ENCODE measurements at regions not wholly inside any gene's neighbourhood (a gene's known extent, or its start where the extent isn't known, plus 50 kb on each side); places are given as distances from the start of the nearest gene placed in this dataset.
"Not testable (repeated sequence)": the region's sequence is repeated elsewhere in the genome, so short reads cannot be mapped to it uniquely, and the experiment has no call there.

DNA sequence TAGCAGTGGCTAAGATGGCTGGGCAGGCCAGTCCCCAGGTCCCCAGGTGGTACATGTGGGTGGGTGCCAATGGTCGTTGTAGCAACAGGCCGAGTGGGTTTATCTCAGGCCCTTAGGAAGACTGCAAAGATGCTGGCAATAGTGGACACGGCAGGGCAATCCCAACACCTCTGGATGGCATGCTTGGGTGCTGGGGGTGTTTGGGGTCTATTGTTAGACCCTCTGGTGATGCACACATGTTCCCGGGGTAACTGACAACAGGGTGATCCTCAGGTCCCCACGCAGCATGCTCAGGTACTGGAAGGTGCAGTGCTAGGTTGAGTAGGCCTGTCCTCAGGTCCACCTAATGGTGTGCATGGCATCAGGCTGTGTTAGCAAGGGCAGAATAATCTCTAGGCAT lies 267.5 kb downstream of the ANKRD50 start:
- DNase-seq, result no peak
- no peaks in the 10 kb centered on the region for H3K27me3 ChIP-seq (replicated peaks; ENCODE audit: control insufficient read depth, insufficient read depth, low read length, poor library complexity, severe bottlenecking)
- H3K27ac ChIP-seq (ENCODE audit: insufficient read depth, low read length, poor library complexity, severe bottlenecking), result no peak overlapping the region
- no peaks in the 10 kb centered on the region for H3K9me3 ChIP-seq (ENCODE audit: control insufficient read depth, low read length)
- no peaks in the 10 kb centered on the region for H3K36me3 ChIP-seq (ENCODE audit: control insufficient read depth, insufficient read depth, low read length)
- no peak overlapping the region for H3K4me3 ChIP-seq (ENCODE audit: insufficient read depth, low read depth, low read length, poor library complexity, severe bottlenecking)
- no peaks in the 10 kb centered on the region for H3K4me1 ChIP-seq (ENCODE audit: control insufficient read depth, insufficient read depth, low read length, poor library complexity, severe bottlenecking)

DNA sequence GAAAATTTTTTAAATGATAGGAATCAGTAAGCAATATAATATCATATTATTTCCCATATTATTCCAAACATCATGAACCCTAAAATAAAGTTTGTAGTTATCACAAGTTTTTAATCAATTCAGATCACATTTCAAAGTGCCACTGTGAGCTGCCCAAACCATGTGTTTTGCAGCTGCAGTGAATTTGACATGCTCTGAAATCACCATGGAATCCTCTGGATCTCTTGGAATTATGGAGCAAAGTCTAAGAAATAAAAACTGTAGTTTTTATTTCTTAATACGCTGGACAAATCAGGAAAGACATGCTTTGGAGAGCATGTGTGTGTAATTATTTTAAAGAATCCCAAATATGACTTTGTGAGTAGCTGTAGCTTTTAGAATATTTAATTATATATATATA lies 262.7 kb downstream of the ANKRD50 start:
- DNase-seq, result no peak
- Histone ChIP-seq H3K36me3 (ENCODE audit: control insufficient read depth, insufficient read depth, low read length) (no peaks in the 10 kb centered on the region), H3K9me3 (ENCODE audit: control insufficient read depth, low read length) (no peaks in the 10 kb centered on the region), H3K27ac (ENCODE audit: insufficient read depth, low read length, poor library complexity, severe bottlenecking) (no peak overlapping the region), H3K4me3 (ENCODE audit: insufficient read depth, low read depth, low read length, poor library complexity, severe bottlenecking) (no peak overlapping the region), H3K4me1 (ENCODE audit: control insufficient read depth, insufficient read depth, low read length, poor library complexity, severe bottlenecking) (no peaks in the 10 kb centered on the region), H3K27me3 (replicated peaks; ENCODE audit: control insufficient read depth, insufficient read depth, low read length, poor library complexity, severe bottlenecking) (no peaks in the 10 kb centered on the region)

DNA sequence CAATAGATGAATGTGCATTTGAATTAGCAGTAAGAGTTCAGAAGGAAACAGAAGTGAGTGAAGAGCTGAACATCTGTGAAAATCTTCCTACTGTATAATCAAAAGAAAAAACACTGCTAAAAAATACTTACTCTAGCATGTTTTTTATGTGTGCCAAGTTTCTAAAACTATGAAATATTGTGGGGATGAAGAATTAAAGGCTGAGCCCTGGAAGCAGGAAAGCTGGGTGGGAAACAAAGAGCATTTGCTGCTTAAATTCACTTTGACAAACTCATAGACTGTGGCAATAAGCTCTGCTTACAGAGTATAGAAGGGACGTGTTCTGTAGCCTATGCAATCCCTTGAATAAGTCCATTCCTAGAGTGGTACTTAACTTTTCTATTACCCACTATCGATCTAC lies 261.7 kb downstream of the ANKRD50 start:
- Histone ChIP-seq H3K9me3 (ENCODE audit: control insufficient read depth, low read length) (no peaks in the 10 kb centered on the region), H3K4me1 (ENCODE audit: control insufficient read depth, insufficient read depth, low read length, poor library complexity, severe bottlenecking) (no peaks in the 10 kb centered on the region), H3K27me3 (replicated peaks; ENCODE audit: control insufficient read depth, insufficient read depth, low read length, poor library complexity, severe bottlenecking) (no peaks in the 10 kb centered on the region), H3K36me3 (ENCODE audit: control insufficient read depth, insufficient read depth, low read length) (no peaks in the 10 kb centered on the region), H3K4me3 (ENCODE audit: insufficient read depth, low read depth, low read length, poor library complexity, severe bottlenecking) (no peak overlapping the region), H3K27ac (ENCODE audit: insufficient read depth, low read length, poor library complexity, severe bottlenecking) (no peak overlapping the region)
- DNase-seq, result no peak

DNA sequence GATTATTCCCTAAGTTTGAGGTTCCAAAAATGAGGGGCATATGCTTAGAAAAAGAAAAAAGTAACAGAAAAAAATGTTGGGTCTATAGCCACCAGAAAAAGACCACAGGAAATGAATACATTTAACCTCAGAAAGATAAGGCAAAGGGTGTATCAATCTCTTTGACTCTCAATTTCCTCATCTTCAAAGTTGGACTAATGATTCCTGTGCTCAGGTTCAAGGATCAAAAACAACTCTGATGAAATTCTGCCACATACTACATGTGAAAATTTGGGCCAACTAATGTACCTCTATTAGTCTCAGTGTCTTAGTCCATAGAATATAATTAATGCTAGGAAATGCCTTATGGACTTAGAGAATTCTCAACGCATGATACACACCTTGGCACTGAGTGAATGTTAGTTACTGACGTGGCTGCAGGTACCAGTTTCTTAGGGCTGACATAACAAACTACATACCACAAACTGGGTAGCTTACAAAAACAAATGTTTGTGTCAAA lies 257.7 kb downstream of the ANKRD50 start:
- H3K4me1 ChIP-seq (ENCODE audit: control insufficient read depth, insufficient read depth, low read length, poor library complexity, severe bottlenecking), result no peaks in the 10 kb centered on the region

DNA sequence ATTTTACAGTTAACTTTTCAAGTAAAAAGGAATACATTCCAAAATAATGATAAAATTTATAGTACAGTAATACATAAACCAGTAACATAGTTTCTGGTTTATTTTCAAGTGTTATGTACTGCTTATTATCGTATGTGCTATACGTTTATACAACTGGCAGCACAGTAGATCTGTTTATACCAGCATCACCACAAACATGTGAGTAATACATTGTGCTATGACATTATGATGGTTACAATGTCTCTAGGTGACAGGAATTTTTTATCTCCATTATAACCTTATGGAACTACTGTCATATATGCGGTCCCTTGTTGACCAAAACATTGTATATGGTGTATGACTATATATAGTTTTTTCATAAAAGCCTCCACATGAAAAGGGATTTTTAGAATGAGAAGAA lies 256.9 kb downstream of the ANKRD50 start:
- Histone ChIP-seq H3K27me3 (replicated peaks; ENCODE audit: control insufficient read depth, insufficient read depth, low read length, poor library complexity, severe bottlenecking) (no peaks in the 10 kb centered on the region), H3K4me1 (ENCODE audit: control insufficient read depth, insufficient read depth, low read length, poor library complexity, severe bottlenecking) (no peaks in the 10 kb centered on the region), H3K27ac (ENCODE audit: insufficient read depth, low read length, poor library complexity, severe bottlenecking) (no peak overlapping the region), H3K9me3 (ENCODE audit: control insufficient read depth, low read length) (no peaks in the 10 kb centered on the region), H3K36me3 (ENCODE audit: control insufficient read depth, insufficient read depth, low read length) (no peaks in the 10 kb centered on the region), H3K4me3 (ENCODE audit: insufficient read depth, low read depth, low read length, poor library complexity, severe bottlenecking) (no peak overlapping the region)
- DNase-seq, result no peak

More for the DNA sequence above, 257.7 kb downstream of the ANKRD50 start:
- Histone ChIP-seq H3K4me3 (ENCODE audit: insufficient read depth, low read depth, low read length, poor library complexity, severe bottlenecking) (no peak overlapping the region), H3K9me3 (ENCODE audit: control insufficient read depth, low read length) (no peaks in the 10 kb centered on the region), H3K27ac (ENCODE audit: insufficient read depth, low read length, poor library complexity, severe bottlenecking) (no peak overlapping the region), H3K27me3 (replicated peaks; ENCODE audit: control insufficient read depth, insufficient read depth, low read length, poor library complexity, severe bottlenecking) (no peaks in the 10 kb centered on the region), H3K36me3 (ENCODE audit: control insufficient read depth, insufficient read depth, low read length) (no peaks in the 10 kb centered on the region)
- no peak for DNase-seq

DNA sequence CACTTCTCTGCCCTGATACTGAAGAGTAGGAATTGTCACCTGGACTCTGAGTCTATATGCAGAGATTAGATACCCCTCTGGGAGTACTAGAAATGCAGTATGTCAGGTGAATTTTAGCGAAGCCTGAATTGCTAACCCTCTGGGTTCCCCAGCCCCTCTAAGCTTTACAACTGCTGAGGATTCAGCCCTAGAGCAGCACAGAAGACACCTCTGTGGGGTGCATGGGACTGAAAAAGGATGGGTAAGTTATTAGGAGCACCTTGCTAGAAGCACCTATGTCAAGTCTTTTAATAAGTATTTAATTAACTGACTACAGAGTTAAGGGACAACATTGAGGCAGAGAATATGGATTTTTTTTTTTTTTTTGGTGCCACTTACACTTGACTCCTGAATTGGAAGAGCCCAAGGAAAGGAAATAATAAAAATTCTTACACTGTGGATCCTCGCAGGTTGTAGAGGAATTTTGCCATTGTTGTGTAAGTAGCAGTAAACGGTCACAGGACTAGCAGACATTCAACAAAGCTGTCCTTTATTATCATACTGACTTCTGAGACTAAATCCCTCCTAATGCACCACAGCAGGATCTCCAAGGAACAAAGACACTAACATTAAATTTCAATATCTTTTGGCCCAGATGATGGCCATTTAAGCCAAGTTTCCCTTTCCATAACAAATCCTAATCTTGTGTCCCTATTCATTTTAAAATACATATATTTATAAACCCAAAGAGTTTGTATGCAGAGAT lies 253.2 kb downstream of the ANKRD50 start:
- H3K9me3 ChIP-seq (ENCODE audit: control insufficient read depth, low read length), result no peaks in the 10 kb centered on the region
- H3K4me1 ChIP-seq (ENCODE audit: control insufficient read depth, insufficient read depth, low read length, poor library complexity, severe bottlenecking), result no peaks in the 10 kb centered on the region
- H3K27me3 ChIP-seq (replicated peaks; ENCODE audit: control insufficient read depth, insufficient read depth, low read length, poor library complexity, severe bottlenecking), result no peaks in the 10 kb centered on the region
- H3K4me3 ChIP-seq (ENCODE audit: insufficient read depth, low read depth, low read length, poor library complexity, severe bottlenecking), result no peak overlapping the region
- DNase-seq, result no peak
- H3K27ac ChIP-seq (ENCODE audit: insufficient read depth, low read length, poor library complexity, severe bottlenecking), result no peak overlapping the region
- H3K36me3 ChIP-seq (ENCODE audit: control insufficient read depth, insufficient read depth, low read length), result no peaks in the 10 kb centered on the region

DNA sequence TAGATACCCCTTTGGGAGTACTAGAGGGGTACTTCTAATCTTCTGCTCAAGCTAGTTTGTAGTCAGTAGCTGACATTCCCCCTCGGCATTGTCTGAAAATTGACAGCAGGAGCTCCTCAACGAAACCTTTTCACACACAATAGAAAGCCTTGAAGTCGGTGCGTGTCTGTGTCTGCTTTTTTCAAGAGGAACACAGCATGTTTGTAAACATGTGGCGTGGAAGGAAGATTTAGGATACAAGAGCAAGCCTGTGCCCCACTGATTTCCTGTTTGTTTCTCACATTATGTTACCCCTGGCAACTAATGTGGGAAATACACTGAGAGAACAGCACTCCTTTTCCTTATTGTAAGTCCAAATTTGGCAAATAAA lies 252.6 kb downstream of the ANKRD50 start:
- H3K4me3 ChIP-seq (ENCODE audit: insufficient read depth, low read depth, low read length, poor library complexity, severe bottlenecking), result no peak overlapping the region
- no peak overlapping the region for H3K27ac ChIP-seq (ENCODE audit: insufficient read depth, low read length, poor library complexity, severe bottlenecking)
- H3K4me1 ChIP-seq (ENCODE audit: control insufficient read depth, insufficient read depth, low read length, poor library complexity, severe bottlenecking), result no peaks in the 10 kb centered on the region
- no peaks in the 10 kb centered on the region for H3K27me3 ChIP-seq (replicated peaks; ENCODE audit: control insufficient read depth, insufficient read depth, low read length, poor library complexity, severe bottlenecking)
- no peaks in the 10 kb centered on the region for H3K36me3 ChIP-seq (ENCODE audit: control insufficient read depth, insufficient read depth, low read length)
- no peaks in the 10 kb centered on the region for H3K9me3 ChIP-seq (ENCODE audit: control insufficient read depth, low read length)
- no peak for DNase-seq

DNA sequence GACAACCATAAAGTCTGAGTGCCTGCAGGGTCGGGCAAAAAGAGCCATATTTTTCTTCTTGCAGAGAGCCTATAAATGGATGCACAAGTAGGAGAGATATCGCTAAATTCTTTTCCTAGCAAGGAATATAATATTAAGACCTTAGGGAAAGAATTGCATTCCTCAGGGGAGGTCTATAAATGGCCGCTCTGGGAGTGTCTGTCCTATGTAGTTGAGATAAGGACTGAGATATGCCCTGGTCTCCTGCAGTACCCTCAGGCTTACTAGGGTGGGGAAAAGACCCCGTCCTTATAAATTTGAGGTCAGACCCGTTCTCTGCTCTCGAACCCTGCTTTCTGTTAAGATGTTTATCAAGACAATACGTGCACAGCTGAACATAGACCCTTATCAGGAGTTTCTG lies 250.9 kb downstream of the ANKRD50 start:
- not testable (repeated sequence) for H3K9me3 ChIP-seq (ENCODE audit: control insufficient read depth, low read length)

DNA sequence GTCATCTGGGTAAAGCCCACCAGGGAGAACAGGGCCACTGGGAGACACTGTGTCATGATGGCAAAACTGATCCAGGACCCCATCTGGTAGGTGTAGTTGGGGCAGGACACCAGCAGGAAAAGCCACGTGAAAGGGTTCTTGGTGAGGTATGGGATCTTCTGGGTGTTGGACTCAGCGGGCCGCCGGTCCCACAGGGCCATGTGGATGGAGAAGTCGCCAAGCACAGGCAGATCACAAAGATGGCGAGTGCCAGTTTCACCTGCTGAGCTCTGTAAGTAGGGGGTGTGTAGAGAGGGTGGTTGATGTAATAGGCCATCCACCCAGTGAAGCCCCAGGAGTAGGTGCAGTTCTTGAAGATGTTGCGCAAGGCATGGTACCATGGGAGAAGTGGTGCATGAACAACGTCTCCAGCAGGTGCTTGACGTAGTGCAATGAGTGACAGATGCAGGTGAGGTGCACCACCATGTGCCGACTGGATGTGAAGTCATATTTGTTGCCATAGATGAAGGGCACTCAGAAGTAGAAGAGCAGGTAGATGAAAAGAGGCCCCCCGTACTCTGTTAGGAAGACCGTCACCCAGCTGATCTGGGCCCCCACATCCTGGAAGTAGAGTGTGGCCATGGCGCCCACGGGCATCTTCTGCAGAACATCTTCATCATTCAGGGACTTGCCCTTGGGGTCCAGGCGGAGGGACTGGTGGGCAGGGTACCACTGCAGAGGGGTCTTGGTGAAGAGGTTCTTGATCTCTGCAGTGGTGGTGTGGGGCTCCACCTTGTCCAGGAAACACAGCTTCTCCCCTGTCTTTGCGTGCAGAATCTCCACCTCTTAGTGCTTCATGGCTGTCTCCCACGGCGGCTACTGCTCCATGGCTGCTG lies 249.3 kb downstream of the ANKRD50 start:
- no peaks in the 10 kb centered on the region for H3K36me3 ChIP-seq (ENCODE audit: control insufficient read depth, insufficient read depth, low read length)
- H3K27ac ChIP-seq (ENCODE audit: insufficient read depth, low read length, poor library complexity, severe bottlenecking), result no peak overlapping the region
- no peaks in the 10 kb centered on the region for H3K27me3 ChIP-seq (replicated peaks; ENCODE audit: control insufficient read depth, insufficient read depth, low read length, poor library complexity, severe bottlenecking)
- H3K4me3 ChIP-seq (ENCODE audit: insufficient read depth, low read depth, low read length, poor library complexity, severe bottlenecking), result no peak overlapping the region
- H3K4me1 ChIP-seq (ENCODE audit: control insufficient read depth, insufficient read depth, low read length, poor library complexity, severe bottlenecking), result no peaks in the 10 kb centered on the region
- no peak for DNase-seq
- H3K9me3 ChIP-seq (ENCODE audit: control insufficient read depth, low read length), result no peaks in the 10 kb centered on the region

More for the DNA sequence above, 250.9 kb downstream of the ANKRD50 start:
- not testable (repeated sequence) for H3K27me3 ChIP-seq (replicated peaks; ENCODE audit: control insufficient read depth, insufficient read depth, low read length, poor library complexity, severe bottlenecking); H3K27ac ChIP-seq (ENCODE audit: insufficient read depth, low read length, poor library complexity, severe bottlenecking); H3K36me3 ChIP-seq (ENCODE audit: control insufficient read depth, insufficient read depth, low read length); DNase-seq; H3K4me3 ChIP-seq (ENCODE audit: insufficient read depth, low read depth, low read length, poor library complexity, severe bottlenecking); H3K4me1 ChIP-seq (ENCODE audit: control insufficient read depth, insufficient read depth, low read length, poor library complexity, severe bottlenecking)

DNA sequence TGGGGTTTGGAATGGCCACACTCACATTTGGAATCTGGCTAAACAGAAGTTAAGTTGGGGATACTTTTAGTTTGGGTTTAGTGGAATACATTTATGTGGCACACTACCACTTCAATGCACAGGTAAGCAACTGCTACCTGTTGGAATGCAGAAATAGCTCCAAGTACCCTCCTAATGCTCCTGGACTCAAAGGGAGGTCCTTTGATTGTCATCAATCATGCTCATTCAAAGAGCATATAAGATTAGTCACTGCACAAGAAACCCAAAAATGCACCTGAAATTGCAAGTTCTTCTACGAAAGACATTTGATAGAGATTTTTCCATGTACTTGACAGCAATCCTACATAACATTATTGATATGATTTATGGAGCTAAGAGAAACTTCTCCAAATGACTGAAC lies 247.7 kb downstream of the ANKRD50 start:
- H3K36me3 ChIP-seq (ENCODE audit: control insufficient read depth, insufficient read depth, low read length), result no peaks in the 10 kb centered on the region
- H3K4me3 ChIP-seq (ENCODE audit: insufficient read depth, low read depth, low read length, poor library complexity, severe bottlenecking), result no peak overlapping the region
- no peaks in the 10 kb centered on the region for H3K4me1 ChIP-seq (ENCODE audit: control insufficient read depth, insufficient read depth, low read length, poor library complexity, severe bottlenecking)
- no peaks in the 10 kb centered on the region for H3K27me3 ChIP-seq (replicated peaks; ENCODE audit: control insufficient read depth, insufficient read depth, low read length, poor library complexity, severe bottlenecking)
- H3K27ac ChIP-seq (ENCODE audit: insufficient read depth, low read length, poor library complexity, severe bottlenecking), result no peak overlapping the region
- no peak for DNase-seq
- H3K9me3 ChIP-seq (ENCODE audit: control insufficient read depth, low read length), result no peaks in the 10 kb centered on the region

All from effector memory CD4-positive, alpha-beta T cell (primary cell).